AML-193 (cell line): ENCODE measurements at regions not wholly inside any gene's neighbourhood (a gene's known extent, or its start where the extent isn't known, plus 50 kb on each side); places are given as distances from the start of the nearest gene placed in this dataset.
"Not testable (repeated sequence)": the region's sequence is repeated elsewhere in the genome, so short reads cannot be mapped to it uniquely, and the experiment has no call there.

ENCODE experiments used
- DNase-seq, 2 experiments: peaks; one replicate each; lab custom pipeline; 2025; lab: John Stamatoyannopoulos, UW

GRCh38 chr6:159440911-159441703 is 251.9 kb downstream of the SOD2 start:
- no peak for DNase-seq

GRCh38 chr6:159440349-159440748 is 252.7 kb downstream of the SOD2 start:
- no peak for DNase-seq

- no peak for DNase-seq
Observed at GRCh38 chr6:159439651-159440050, 253.4 kb downstream of the SOD2 start.

- DNase-seq, result no peak
Observed at GRCh38 chr6:159438106-159438505, 254.9 kb downstream of the SOD2 start.

GRCh38 chr6:159436581-159436980 is 256.5 kb downstream of the SOD2 start:
- no peak for DNase-seq

GRCh38 chr6:159435701-159436100 is 257.3 kb downstream of the SOD2 start:
- DNase-seq, result no peak

GRCh38 chr6:159434410-159434809 is 258.6 kb downstream of the SOD2 start:
- no peak for DNase-seq

GRCh38 chr6:159433550-159433949 is 259.5 kb downstream of the SOD2 start:
- no peak for DNase-seq

- no peak for DNase-seq
Observed at GRCh38 chr6:159431750-159432149, 261.3 kb downstream of the SOD2 start.

- DNase-seq, result no peak
Observed at GRCh38 chr6:159430323-159430722, 261.1 kb downstream of the FNDC1 start.

- DNase-seq, result no peak
Observed at GRCh38 chr6:159429433-159429832, 260.2 kb downstream of the FNDC1 start.

- DNase-seq, result no peak
Observed at GRCh38 chr6:159427771-159428170, 258.6 kb downstream of the FNDC1 start.

GRCh38 chr6:159427335-159427734 is 258.1 kb downstream of the FNDC1 start:
- no peak for DNase-seq

GRCh38 chr6:159425421-159425820 is 256.2 kb downstream of the FNDC1 start:
- no peak for DNase-seq

- DNase-seq, result no peak
Observed at GRCh38 chr6:159422041-159422984, 253.1 kb downstream of the FNDC1 start.

GRCh38 chr6:159421586-159421985 is 252.4 kb downstream of the FNDC1 start:
- DNase-seq, result no peak

GRCh38 chr6:159418997-159419396 is 249.8 kb downstream of the FNDC1 start:
- DNase-seq, result no peak

- DNase-seq, result no peak
Observed at GRCh38 chr6:159416891-159417560, 247.8 kb downstream of the FNDC1 start.

- no peak for DNase-seq
Observed at GRCh38 chr6:159415540-159415939, 246.3 kb downstream of the FNDC1 start.

GRCh38 chr6:159414711-159415110 is 245.5 kb downstream of the FNDC1 start:
- DNase-seq, result no peak

GRCh38 chr6:159407211-159407780 is 238.1 kb downstream of the FNDC1 start:
- not testable (repeated sequence) for DNase-seq

- no peak for DNase-seq
Observed at GRCh38 chr6:159404296-159404695, 235.1 kb downstream of the FNDC1 start.
